NCI-H446 (cell line): ENCODE measurements at regions not wholly inside any gene's neighbourhood (a gene's known extent, or its start where the extent isn't known, plus 50 kb on each side); places are given as distances from the start of the nearest gene placed in this dataset.

Experiments used
- DNase-seq, 2 experiments: peaks; one replicate each; lab custom pipeline; 2025; lab: John Stamatoyannopoulos, UW

DNA sequence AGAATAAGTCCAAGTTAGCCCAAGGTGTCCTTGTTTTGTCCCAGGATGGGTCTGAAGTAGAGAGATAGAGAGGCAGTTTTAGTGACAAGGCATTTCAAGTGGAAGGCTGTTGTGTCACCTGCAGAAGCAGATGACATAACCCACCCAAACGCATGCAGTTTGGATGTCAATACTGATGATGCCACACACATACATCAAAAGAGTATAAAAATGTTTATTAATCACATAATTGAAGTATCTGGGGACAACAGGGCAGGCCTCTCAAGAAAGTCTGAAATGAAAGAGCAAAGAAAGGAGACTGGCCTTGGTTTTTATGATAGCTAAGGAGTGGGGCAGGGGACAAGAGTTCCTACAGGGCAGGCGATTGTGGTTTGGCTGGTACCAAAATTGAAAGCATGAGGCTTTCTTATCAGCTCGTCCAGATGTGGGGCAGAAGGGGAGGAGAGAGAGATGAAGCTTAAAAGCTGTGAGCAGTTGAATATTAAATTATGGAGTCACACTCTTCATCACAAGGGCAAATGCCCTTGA, 78.4 kb upstream of the TSPAN8 start:
- no peak for DNase-seq

DNA sequence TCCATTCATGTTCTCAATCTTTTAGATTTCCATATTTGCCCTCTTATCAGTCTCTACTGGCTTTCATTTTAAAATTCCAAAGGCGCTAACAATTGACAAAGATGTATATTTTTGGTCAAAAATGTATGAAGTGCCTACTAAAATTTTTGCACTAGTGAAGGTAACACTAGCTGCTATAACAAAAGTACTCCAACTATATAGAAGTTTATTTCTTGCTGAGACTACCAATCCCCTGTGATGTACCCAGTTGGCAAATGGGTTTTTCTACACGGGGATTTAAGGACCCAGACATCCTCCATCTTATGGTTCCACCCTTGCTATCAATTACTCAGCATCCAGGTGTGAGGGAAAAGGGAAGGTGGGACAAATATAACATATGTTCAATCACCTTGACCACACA, 75.3 kb upstream of the TSPAN8 start:
- no peak for DNase-seq

DNA sequence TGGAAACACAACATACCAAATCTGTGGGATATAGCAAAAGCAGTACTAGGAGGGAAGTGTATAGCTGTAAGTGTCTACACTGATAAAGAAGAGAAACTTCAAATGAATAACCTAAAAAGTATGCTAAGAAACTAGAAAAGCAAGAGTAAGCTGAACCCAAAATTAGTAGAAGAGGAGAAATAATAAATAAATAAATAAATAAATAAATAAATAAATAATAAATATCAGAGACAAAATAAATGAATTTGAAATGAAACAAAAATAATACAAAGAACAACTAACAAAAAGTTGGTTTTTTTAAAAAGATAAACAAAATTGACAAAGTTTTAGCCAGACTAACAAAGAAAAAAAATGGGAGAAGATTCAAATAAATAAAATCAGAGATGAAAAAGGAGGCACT, 72.7 kb upstream of the TSPAN8 start:
- DNase-seq, result no peak

DNA sequence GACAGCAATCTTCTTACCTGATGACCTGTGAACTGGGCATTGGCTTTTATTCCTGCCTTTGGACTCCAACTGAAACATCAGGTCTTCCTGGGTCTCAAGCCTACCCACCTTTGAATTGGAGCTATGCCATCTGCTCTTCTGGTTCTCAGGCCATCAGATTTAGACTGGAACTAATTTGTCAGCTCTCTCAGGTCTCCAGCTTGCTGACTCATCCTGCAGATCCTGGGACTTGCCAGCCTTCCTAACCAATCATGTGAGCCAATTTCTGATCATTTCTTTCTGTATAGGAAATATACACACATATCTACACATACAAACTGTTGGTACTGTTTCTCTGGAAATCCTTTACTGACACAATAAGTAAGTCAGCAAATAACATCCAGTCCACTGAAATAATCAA, 65.3 kb upstream of the TSPAN8 start:
- DNase-seq, result no peak

DNA sequence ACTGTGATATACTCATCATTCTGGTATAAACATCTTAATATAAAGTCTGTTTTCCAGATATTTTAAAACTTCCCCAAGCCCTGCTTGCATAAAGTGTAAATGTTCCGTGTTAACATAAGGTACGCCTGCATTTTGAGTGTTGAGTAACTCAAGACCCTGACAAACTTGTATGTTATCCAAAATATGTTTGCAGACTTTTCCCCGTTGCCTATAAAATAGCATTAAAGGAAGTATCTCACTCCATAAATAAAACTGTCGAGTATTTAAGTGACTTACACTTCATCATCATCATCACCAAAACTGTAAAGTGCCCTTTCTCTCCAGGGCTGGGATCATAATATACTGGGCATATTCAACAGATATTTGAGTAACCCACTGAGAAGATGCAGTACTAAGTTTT, 64.6 kb upstream of the TSPAN8 start:
- no peak for DNase-seq

DNA sequence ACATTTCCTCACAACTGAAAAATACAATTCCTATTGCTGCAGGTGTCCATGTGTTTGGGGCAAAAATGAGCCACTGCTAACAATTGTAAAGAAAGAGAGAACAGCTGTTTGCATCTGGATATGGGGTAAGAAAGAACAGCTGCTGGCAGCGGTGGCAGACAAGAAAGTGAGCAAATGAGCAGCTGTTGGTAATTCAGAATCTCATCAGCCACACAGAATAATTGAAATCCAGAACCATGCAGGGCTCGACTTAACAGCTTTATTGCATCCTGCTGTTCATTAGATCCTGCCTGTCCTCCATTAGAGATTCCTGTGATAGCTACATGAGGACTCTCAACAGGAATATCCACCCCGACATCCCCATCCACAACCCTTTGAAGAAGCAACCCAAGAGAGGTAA, 62.5 kb upstream of the TSPAN8 start:
- no peak for DNase-seq

DNA sequence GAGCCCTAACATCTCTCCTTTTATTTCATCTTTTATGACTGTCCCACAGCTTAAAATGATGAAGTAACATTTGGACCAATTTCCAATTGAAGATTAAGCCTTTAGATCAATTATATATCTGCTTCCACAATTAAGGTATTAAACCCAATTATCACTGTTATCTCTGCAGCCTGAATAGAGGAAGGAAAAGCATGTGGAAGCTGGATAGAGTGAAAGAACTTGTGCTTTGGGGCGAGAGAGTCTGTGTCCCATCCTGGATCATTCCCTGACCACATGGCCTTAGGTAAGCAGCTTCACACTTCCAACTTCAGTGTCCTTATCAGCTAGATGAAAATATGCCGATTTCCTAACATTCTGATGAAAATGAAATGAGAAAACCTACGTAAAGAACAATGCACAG, 61.4 kb upstream of the TSPAN8 start:
- DNase-seq, result no peak

DNA sequence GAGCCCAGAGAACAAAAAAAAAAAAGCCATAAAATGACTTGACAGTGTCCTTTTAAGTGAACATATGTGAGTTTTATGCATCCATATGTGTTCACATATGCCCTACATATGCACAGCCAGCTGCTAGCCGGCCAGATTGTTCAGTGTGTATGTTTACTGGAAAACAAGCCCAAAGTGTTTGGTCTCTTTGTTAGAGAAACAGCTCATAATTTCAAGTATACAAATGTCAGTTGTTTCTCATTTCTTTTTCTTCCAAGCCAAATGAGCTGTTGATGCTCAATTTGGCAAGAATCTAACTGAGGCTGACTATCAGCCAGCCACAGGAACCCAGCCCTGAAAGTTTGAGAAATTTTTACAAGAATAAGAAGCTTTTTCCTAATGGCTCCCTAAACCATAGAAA, 60.8 kb upstream of the TSPAN8 start:
- DNase-seq, result peak in 1 of 2 experiments; percentile 38

DNA sequence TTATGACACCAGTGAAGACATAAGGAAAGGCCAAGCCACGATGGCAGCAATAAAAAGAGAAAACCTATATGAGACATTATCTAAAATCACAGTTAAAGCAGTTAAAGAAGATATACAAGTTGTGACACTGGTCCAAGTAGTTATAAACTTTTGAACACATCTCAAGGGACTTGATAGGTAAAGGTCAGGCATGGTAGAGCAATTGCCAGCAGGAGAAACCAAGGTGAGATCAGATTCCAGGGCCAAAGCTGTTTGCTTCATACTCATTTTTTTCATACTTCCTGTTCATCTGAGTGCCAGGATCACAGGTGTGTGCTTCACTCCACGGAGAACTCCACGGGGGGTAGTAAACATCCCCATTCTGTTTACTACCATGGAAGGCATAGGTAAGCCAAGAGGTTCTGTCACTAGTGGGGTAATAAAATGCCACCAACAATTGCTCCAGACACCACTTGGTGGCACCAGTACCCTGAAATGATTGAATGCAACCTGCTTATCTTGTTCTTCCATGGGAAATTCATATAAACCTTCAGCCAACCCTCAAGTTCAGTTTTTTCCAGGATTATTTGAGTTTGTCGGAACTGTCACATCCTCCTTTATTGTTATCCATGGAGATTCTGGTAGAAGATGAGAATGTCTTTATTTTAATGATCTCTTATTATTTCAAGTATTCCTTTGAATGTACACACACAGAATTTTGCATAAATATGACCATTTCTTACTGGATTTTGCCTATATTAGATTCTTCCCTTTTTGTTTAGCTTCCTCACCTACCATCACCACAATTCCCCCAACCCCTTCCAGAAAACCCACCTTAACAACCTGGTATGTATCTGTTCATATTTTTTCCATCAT, 59.2 kb upstream of the TSPAN8 start:
- DNase-seq, result peak in 1 of 2 experiments; percentile 29

DNA sequence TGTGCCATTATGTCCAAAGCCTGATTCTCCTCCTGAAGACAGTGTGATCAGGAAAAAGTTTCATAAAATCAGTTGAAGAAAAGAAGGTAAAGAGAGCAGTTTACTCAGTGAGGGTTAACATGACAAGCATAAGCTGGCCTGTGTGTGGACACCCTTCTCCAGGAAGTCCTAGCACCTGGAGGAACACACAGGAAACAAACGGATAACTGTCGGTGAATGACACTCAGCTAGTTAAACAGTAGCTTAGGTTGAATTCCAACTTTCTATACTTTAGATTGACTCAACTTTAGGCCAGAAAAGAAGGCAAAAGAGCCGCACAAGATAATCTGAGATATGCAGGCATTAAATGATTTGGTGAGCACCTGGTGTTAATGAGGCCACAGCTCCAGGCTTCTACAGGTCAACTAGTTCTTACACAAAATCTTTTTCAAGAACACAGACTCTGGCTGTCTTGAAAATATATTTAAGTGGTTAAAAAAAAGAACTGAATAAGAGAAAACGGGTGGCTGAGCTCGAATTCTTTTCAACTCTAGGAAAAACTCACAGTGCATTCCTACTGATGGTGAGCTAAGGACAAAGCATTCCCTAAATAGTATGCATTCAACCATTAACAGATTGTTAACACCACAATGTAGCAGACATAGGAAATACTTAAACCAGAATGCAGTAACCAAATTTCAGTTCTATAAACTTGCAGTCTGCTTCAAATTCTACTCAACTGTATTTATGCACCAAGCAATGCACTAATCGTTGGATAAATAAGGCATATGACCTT, 56.9 kb upstream of the TSPAN8 start:
- no peak for DNase-seq

DNA sequence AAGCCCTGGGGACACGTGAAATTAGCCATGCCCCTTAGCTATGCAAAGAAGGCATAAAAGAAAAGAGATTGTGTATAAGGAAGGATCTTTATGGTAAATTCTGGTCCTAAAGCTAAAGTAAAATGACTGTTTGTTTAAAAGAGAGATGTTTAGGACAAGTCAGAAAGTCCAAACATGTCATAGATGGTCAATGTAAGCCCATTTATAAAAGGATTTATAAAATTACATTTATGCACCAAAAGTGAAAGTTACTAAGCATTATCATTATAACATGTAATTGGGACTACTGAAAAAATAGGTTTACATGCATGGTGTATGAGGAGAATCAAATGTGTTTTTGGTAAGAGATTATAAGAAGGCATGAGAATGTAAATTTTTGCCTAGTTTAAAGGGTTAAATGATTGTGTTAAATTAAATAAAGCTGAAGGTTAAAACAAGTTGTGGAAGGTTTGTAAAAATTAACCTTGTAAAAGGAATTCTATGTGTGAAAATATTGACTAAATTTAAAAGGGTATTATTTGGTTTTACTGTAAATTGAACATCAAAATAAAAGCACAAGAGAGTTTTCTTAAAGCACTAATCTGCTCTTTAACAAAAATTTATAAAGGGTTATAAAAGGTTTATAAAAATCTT, 50.4 kb upstream of the TSPAN8 start:
- DNase-seq, result no peak
